ENCODE measurements at regions not wholly inside any gene's neighbourhood (a gene's known extent, or its start where the extent isn't known, plus 50 kb on each side); places are given as distances from the start of the nearest gene placed in this dataset.

DNA sequence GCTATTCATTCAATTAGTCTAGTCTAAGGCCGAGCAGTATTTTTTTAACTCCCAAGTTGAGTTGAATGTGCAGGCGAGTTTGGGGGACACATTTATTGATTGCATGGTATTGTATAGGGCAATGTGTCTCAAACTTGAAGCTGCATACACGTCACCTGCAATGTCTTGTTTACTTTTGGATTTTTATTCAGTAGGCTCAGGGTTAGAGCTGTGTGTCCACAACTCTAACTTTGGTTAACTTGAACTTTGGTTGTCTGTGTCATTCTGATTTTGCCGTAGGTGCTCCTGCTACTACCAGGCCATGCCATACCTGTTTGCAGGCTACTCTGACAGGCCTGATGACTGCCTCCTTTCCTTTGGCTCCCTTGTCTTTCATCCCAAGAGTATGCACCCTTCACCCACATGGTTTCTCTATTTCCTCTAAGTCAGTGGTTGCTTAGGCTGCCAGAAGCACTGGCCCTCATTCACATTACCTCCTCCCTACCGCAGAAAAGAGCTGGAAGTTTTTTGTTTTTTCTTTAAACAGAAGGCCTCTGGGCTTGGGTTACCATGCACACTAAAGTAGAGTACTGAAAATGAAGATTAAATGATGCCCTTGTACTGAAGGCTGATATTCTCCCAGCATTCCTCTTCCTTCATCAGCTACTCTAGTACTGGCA is 219.4 kb upstream of the SPOPL start:
- no peak for TF ChIP-seq POLR2AphosphoS5 (IDR thresholded peaks at IDR 0.05; ENCODE audit: low read depth, low read length)
- no peak for TF ChIP-seq TAF1 (IDR thresholded peaks at IDR 0.05; ENCODE audit: borderline replicate concordance, low read depth, low read length)

Measured in GM12892 (cell line).